ENCODE measurements at regions not wholly inside any gene's neighbourhood (a gene's known extent, or its start where the extent isn't known, plus 50 kb on each side); places are given as distances from the start of the nearest gene placed in this dataset.
"Not testable (repeated sequence)": the region's sequence is repeated elsewhere in the genome, so short reads cannot be mapped to it uniquely, and the experiment has no call there.

GRCh38 chr7:91569728-91570457, 305.7 kb downstream of the FZD1 start:
- DNase-seq (ENCODE audit: extremely low read depth, insufficient read length): no peak
- no peak for TF ChIP-seq CTCF (IDR thresholded peaks at IDR 0.05; ENCODE audit: insufficient read depth, low read length, poor library complexity, severe bottlenecking)
- Histone ChIP-seq H3K27me3 (replicated peaks; ENCODE audit: control insufficient read depth, insufficient read depth, low read length) (no peaks in the 10 kb centered on the region), H3K4me3 (replicated peaks; ENCODE audit: low read depth, low read length) (no peak overlapping the region), H3K36me3 (ENCODE audit: control insufficient read depth, insufficient read depth, low read length) (no peaks in the 10 kb centered on the region)

GRCh38 chr7:91570560-91570959, 306.3 kb downstream of the FZD1 start:
- Histone ChIP-seq H3K36me3 (ENCODE audit: control insufficient read depth, insufficient read depth, low read length) (no peaks in the 10 kb centered on the region), H3K27me3 (replicated peaks; ENCODE audit: control insufficient read depth, insufficient read depth, low read length) (no peaks in the 10 kb centered on the region), H3K4me3 (replicated peaks; ENCODE audit: low read depth, low read length) (no peak overlapping the region)
- no peak for TF ChIP-seq CTCF (IDR thresholded peaks at IDR 0.05; ENCODE audit: insufficient read depth, low read length, poor library complexity, severe bottlenecking)
- DNase-seq (ENCODE audit: extremely low read depth, insufficient read length): no peak

GRCh38 chr7:91571601-91572000, 307.4 kb downstream of the FZD1 start:
- Histone ChIP-seq H3K36me3 (ENCODE audit: control insufficient read depth, insufficient read depth, low read length) (no peaks in the 10 kb centered on the region), H3K27me3 (replicated peaks; ENCODE audit: control insufficient read depth, insufficient read depth, low read length) (no peaks in the 10 kb centered on the region), H3K4me3 (replicated peaks; ENCODE audit: low read depth, low read length) (no peak overlapping the region)
- DNase-seq (ENCODE audit: extremely low read depth, insufficient read length): no peak
- no peak for TF ChIP-seq CTCF (IDR thresholded peaks at IDR 0.05; ENCODE audit: insufficient read depth, low read length, poor library complexity, severe bottlenecking)

DNA sequence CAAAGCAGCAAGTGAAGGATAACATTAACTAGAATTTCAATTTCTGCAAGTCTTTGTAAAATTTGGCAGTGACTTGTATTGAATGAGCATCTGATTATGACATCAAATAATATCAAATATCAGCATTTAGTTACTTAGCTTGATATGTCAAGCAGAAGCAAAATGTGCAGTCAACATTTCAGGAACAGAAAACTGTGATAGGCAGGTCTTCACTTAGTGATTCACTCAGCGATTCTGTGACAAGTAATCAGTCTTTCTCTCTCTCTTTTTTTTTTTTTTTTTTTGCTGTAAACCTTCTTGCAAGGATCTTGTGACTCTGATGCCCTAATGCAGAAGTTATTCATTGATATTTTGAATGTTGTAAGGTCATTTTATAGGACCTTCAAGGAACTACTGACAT, 307.1 kb downstream of the MTERF1 start:
- no peak overlapping the region for H3K4me3 ChIP-seq (replicated peaks; ENCODE audit: low read depth, low read length)
- TF ChIP-seq CTCF (IDR thresholded peaks at IDR 0.05; ENCODE audit: insufficient read depth, low read length, poor library complexity, severe bottlenecking): no peak
- no peak for DNase-seq (ENCODE audit: extremely low read depth, insufficient read length)
- H3K36me3 ChIP-seq (ENCODE audit: control insufficient read depth, insufficient read depth, low read length): no peaks in the 10 kb centered on the region
- H3K27me3 ChIP-seq (replicated peaks; ENCODE audit: control insufficient read depth, insufficient read depth, low read length): no peaks in the 10 kb centered on the region

DNA sequence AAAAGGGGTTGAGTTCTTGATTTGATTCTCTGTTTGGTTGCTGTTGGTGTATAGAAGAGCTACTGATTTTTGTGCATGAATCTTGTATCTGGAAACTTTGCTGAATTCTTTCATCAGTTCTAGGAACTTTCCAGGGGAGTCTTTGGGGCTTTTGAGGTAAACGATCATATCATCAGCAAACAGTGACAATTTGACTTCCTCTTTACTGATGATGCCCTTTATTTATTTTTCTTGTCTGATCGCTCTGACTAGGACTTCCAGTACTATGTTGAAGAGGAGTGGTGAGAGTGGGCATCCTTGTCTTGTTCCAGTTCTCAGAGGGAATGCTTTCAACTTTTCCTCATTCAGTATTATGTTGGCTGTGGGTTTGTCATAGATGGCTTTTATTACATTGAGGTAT, 304.0 kb downstream of the MTERF1 start:
- not testable (repeated sequence) for H3K4me3 ChIP-seq (replicated peaks; ENCODE audit: low read depth, low read length); H3K27me3 ChIP-seq (replicated peaks; ENCODE audit: control insufficient read depth, insufficient read depth, low read length); H3K36me3 ChIP-seq (ENCODE audit: control insufficient read depth, insufficient read depth, low read length); DNase-seq (ENCODE audit: extremely low read depth, insufficient read length)

GRCh38 chr7:91579837-91580236, 300.7 kb downstream of the MTERF1 start:
- no peak overlapping the region for H3K4me3 ChIP-seq (replicated peaks; ENCODE audit: low read depth, low read length)
- DNase-seq (ENCODE audit: extremely low read depth, insufficient read length): no peak
- no peaks in the 10 kb centered on the region for H3K36me3 ChIP-seq (ENCODE audit: control insufficient read depth, insufficient read depth, low read length)
- TF ChIP-seq CTCF (IDR thresholded peaks at IDR 0.05; ENCODE audit: insufficient read depth, low read length, poor library complexity, severe bottlenecking): no peak
- no peaks in the 10 kb centered on the region for H3K27me3 ChIP-seq (replicated peaks; ENCODE audit: control insufficient read depth, insufficient read depth, low read length)
